MM.1S (cell line): ENCODE measurements at regions not wholly inside any gene's neighbourhood (a gene's known extent, or its start where the extent isn't known, plus 50 kb on each side); places are given as distances from the start of the nearest gene placed in this dataset.
"Not testable (repeated sequence)": the region's sequence is repeated elsewhere in the genome, so short reads cannot be mapped to it uniquely, and the experiment has no call there.

Source experiments
- CTCF ChIP-seq: fragments of 300-600 bp; sonication (generic); IDR thresholded peaks from 2 replicates; pipeline ENCODE4 v1.5.1; 2016; ENCODE audit warnings: antibody characterized with exemption, low read length, mixed read lengths
- EZH2 ChIP-seq: fragments of 300-600 bp; sonication (generic); optimal IDR thresholded peaks from 2 replicates; pipeline ENCODE3; 2017; ENCODE audit warnings: low read depth, mild to moderate bottlenecking, antibody characterized with exemption, low read length, mixed read lengths

- TF ChIP-seq CTCF, EZH2: not testable (repeated sequence)
These were observed 137.8 kb upstream of the LCORL start for GRCh38 chr4:18159117-18159912.
